Nephron progenitor cell (in vitro differentiated cells): ENCODE measurements at regions not wholly inside any gene's neighbourhood (a gene's known extent, or its start where the extent isn't known, plus 50 kb on each side); places are given as distances from the start of the nearest gene placed in this dataset.
A peak's percentile ranks its signal among the peaks of the same experiment; 100 is the strongest.
"Not testable (repeated sequence)": the region's sequence is repeated elsewhere in the genome, so short reads cannot be mapped to it uniquely, and the experiment has no call there.

Experiments
- DNase-seq: peaks from one replicate; pipeline ENCODE4 v3.0.0; 2021
- H3K27ac Mint-ChIP-seq: 2 replicates; pipeline ENCODE4 v1.8.0; 2021; ENCODE audit warnings: mild to moderate bottlenecking, moderate library complexity, mixed read lengths
- H3K27me3 Mint-ChIP-seq: 2 replicates; pipeline ENCODE4 v1.8.0; 2021; ENCODE audit warnings: mild to moderate bottlenecking, low read depth, mixed read lengths; ENCODE audit not compliant: poor library complexity
- H3K36me3 Mint-ChIP-seq: 2 replicates; pipeline ENCODE4 v1.8.0; 2021; ENCODE audit warnings: low read depth, mixed read lengths
- H3K4me1 Mint-ChIP-seq: 2 replicates; pipeline ENCODE4 v1.8.0; 2021; ENCODE audit warnings: mixed read lengths
- H3K4me3 Mint-ChIP-seq: 2 replicates; pipeline ENCODE4 v1.8.0; 2021; ENCODE audit warnings: mild to moderate bottlenecking, moderate library complexity, mixed read lengths
- H3K9me3 Mint-ChIP-seq: 2 replicates; pipeline ENCODE4 v1.8.0; 2021; ENCODE audit warnings: mild to moderate bottlenecking, moderate library complexity, mixed read lengths
- CTCF ChIP-seq: fragments of 200-600 bp; sonication (generic); IDR thresholded peaks from 2 replicates; pipeline ENCODE4 v1.5.0; 2021; ENCODE audit warnings: antibody characterized with exemption

- Mint-ChIP-seq H3K9me3 (peaks cover 21% of the 10 kb centered on the region), H3K27me3 (peaks cover 17% of the 10 kb centered on the region)
- H3K36me3 Mint-ChIP-seq, H3K4me1 Mint-ChIP-seq, H3K27ac Mint-ChIP-seq, H3K4me3 Mint-ChIP-seq: not testable (repeated sequence)
- peak; percentile 36 for DNase-seq
- TF ChIP-seq CTCF = peak; percentile 29
Observed at GRCh38 chr11:67859513-67860161, 144.3 kb downstream of the UNC93B1 start.

GRCh38 chr11:67850747-67851146 is 153.2 kb downstream of the UNC93B1 start:
- H3K27ac Mint-ChIP-seq, DNase-seq, H3K36me3 Mint-ChIP-seq, H3K4me3 Mint-ChIP-seq: not testable (repeated sequence)
- Mint-ChIP-seq H3K9me3 (peaks cover 16% of the 10 kb centered on the region), H3K4me1 (peaks cover 23% of the 10 kb centered on the region), H3K27me3 (peaks cover 20% of the 10 kb centered on the region)

DNA sequence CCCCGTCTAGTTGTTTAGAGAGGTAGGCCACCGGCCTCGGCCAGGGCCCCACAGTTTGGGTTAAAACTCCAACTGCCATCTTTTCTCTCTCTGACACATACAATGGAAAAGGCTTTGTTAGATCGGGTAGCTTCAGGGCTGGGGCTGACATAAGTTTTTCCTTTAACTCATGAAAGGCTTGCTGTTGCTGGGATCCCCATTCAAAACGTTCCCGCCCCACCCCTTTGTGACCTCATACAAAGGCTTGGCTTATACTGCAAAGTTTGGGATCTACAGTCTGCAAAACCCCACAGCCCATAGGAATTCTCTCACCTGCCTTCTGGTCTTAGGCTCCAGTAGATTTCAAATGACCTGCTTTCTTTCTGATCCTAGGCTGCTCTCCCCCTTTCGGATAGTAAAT is 154.1 kb downstream of the UNC93B1 start:
- H3K4me3 Mint-ChIP-seq, H3K36me3 Mint-ChIP-seq, H3K27ac Mint-ChIP-seq, DNase-seq: not testable (repeated sequence)
- H3K9me3 Mint-ChIP-seq = peaks cover 11% of the 10 kb centered on the region
- H3K27me3 Mint-ChIP-seq = peaks cover 14% of the 10 kb centered on the region
- H3K4me1 Mint-ChIP-seq = peaks cover 23% of the 10 kb centered on the region

DNA sequence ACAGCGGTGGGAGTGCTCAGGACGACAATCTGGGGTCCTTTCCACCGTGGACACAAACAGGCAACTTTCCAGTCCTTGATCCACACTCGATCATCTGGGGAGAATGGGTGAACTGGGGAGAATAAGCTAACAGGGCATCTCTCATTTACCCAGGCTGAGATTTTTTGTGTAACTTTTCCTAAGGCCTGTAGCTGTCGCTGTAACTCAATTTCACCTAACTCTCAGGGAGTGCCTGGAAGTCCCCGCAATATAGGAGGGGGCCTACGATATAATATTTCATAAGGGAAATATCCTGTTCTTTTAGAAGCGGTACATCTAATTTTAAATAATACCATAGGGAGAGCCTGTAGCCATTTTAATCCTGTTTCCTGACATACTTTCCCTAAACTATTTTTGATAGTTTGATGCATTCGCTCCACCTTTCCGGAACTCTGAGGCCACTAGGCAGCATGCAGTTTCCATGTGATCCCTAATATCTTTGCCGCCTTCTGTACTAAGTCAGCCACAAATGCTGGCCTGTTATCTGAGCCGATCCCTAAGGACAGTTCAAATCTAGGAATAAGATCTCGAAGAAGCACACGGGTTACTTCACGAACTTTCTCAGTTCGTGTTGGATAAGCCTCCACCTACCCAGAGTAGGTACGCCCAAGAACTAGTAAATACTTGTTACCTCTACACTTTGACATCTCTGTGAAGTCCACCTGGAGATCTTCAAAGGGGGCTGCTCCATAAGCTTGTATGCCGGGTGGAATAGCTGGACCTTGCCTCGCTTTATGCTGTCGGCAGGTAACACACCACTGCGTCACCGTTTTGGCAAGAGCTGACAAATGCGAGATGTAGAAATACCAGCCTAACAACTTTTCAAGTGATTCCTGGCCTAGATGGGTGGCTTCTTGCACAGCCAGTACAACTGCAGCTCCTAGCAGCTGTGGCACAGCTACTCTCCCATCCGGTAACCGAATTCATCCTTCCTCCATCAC is 155.7 kb downstream of the UNC93B1 start:
- not testable (repeated sequence) for H3K4me3 Mint-ChIP-seq, H3K27ac Mint-ChIP-seq, H3K36me3 Mint-ChIP-seq, H3K27me3 Mint-ChIP-seq, DNase-seq, H3K9me3 Mint-ChIP-seq
- H3K4me1 Mint-ChIP-seq = peaks cover 23% of the 10 kb centered on the region
- TF ChIP-seq CTCF = peak; percentile 40

- Mint-ChIP-seq H3K27me3 (peaks cover 12% of the 10 kb centered on the region), H3K4me1 (peaks cover 15% of the 10 kb centered on the region)
- not testable (repeated sequence) for H3K4me3 Mint-ChIP-seq, DNase-seq, H3K36me3 Mint-ChIP-seq, H3K27ac Mint-ChIP-seq, H3K9me3 Mint-ChIP-seq
Observed at GRCh38 chr11:67846303-67846702, 157.6 kb downstream of the UNC93B1 start.

DNA sequence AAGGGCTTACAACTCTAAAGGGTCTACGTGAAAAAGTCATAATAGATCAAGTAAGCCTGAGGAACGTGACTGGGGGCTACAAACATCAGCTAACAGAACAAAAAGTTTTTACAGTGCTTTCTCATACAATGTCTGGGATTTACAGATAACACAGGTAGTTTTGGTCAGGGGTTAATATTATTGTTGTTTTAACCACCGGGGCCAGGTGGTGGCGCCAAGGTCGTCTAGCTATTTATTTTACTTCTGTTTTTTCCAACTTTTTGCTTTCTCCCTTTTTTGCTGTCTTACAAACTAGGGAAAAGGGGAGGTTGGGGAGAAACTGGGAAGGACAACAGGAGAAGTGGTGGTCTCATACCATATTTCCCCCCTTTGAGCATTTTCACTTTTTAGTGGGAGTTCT is 158.6 kb downstream of the UNC93B1 start:
- not testable (repeated sequence) for DNase-seq, H3K4me3 Mint-ChIP-seq, H3K27ac Mint-ChIP-seq, H3K36me3 Mint-ChIP-seq, H3K9me3 Mint-ChIP-seq
- H3K27me3 Mint-ChIP-seq = peaks cover 13% of the 10 kb centered on the region
- peaks cover 15% of the 10 kb centered on the region for H3K4me1 Mint-ChIP-seq

GRCh38 chr11:67840599-67840998 is 163.3 kb downstream of the UNC93B1 start:
- H3K27me3 Mint-ChIP-seq = peaks cover 26% of the 10 kb centered on the region
- not testable (repeated sequence) for H3K4me1 Mint-ChIP-seq, DNase-seq, H3K27ac Mint-ChIP-seq, H3K9me3 Mint-ChIP-seq, H3K4me3 Mint-ChIP-seq, H3K36me3 Mint-ChIP-seq

DNA sequence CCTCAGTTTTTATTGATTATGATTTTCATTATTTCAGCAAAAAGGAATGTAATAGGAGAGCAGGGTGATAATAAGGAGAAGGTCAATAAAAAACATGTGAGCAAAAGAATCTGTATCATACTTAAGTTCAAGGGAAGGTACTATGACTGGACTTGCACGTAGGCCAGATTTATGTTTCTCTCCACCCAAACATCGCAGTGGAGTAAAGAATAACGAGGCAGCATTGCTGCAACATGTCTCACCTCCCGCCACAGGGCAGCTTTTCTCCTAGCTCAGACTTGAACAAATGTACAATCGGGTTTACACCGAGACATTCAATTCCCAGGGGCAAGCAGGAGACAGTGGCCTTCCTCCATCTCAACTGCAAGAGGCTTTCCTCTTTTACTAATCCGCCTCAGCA is 155.7 kb upstream of the ALDH3B2 start:
- DNase-seq, H3K4me3 Mint-ChIP-seq, H3K36me3 Mint-ChIP-seq, H3K9me3 Mint-ChIP-seq: not testable (repeated sequence)
- peaks cover 15% of the 10 kb centered on the region for H3K4me1 Mint-ChIP-seq
- peak overlapping the region; percentile 5 for H3K27ac Mint-ChIP-seq
- H3K27me3 Mint-ChIP-seq = peaks cover 23% of the 10 kb centered on the region

GRCh38 chr11:67826951-67827296 is 152.5 kb upstream of the ALDH3B2 start:
- H3K9me3 Mint-ChIP-seq, H3K36me3 Mint-ChIP-seq, H3K4me3 Mint-ChIP-seq, DNase-seq, H3K27ac Mint-ChIP-seq: not testable (repeated sequence)
- H3K27me3 Mint-ChIP-seq = peaks cover 30% of the 10 kb centered on the region
- H3K4me1 Mint-ChIP-seq = peaks cover 16% of the 10 kb centered on the region

- not testable (repeated sequence) for DNase-seq, H3K4me3 Mint-ChIP-seq, H3K9me3 Mint-ChIP-seq, H3K36me3 Mint-ChIP-seq, H3K27ac Mint-ChIP-seq
- H3K27me3 Mint-ChIP-seq = peaks cover 30% of the 10 kb centered on the region
- H3K4me1 Mint-ChIP-seq = peaks cover 16% of the 10 kb centered on the region
Observed at GRCh38 chr11:67826028-67826950, 151.9 kb upstream of the ALDH3B2 start.

DNA sequence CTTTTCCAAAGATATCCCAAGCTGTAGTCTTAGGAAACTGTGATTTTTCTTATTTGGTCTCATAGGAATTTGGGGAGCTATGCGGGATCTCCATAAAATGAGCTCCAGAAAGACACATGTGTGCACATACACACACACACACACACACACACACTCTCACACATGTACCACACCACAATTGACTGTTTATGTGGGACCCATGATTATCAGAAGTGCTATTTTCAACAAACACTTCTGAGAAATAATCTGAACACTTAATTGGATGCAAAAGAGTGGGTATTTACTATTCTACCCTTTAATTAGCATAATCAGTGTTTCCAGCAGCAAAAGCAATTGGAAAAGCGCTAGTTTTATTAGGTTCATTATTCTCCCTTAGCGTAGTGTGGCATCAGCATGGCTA is 150.4 kb upstream of the ALDH3B2 start:
- not testable (repeated sequence) for H3K4me3 Mint-ChIP-seq, H3K9me3 Mint-ChIP-seq, DNase-seq, H3K36me3 Mint-ChIP-seq, H3K27ac Mint-ChIP-seq
- Mint-ChIP-seq H3K27me3 (peaks cover 20% of the 10 kb centered on the region), H3K4me1 (peaks cover 16% of the 10 kb centered on the region)
